Urothelium cell line (cell line): ENCODE measurements at regions not wholly inside any gene's neighbourhood (a gene's known extent, or its start where the extent isn't known, plus 50 kb on each side); places are given as distances from the start of the nearest gene placed in this dataset.

Experiments used
- DNase-seq: peaks from one replicate; pipeline ENCODE4 v3.0.0; 2011; ENCODE audit warnings: low spot score, mixed read lengths
- FAIRE-seq: peaks from 2 replicates; lab custom pipeline; 2011; peaks lifted over from hg19 to GRCh38; lab: Jason Lieb, UNC

GRCh38 chr4:4641661-4642495, 100.0 kb upstream of the STX18 start:
- DNase-seq (no peak), FAIRE-seq (no peak)

GRCh38 chr4:4641254-4641653, 99.4 kb upstream of the STX18 start:
- DNase-seq (no peak), FAIRE-seq (no peak)

GRCh38 chr4:4640692-4641091, 98.8 kb upstream of the STX18 start:
- FAIRE-seq (no peak), DNase-seq (no peak)

GRCh38 chr4:4639370-4639769, 97.5 kb upstream of the STX18 start:
- DNase-seq = no peak
- no peak for FAIRE-seq

- DNase-seq (no peak), FAIRE-seq (no peak)
Measured at GRCh38 chr4:4637710-4638109, 95.9 kb upstream of the STX18 start.

- no peak for FAIRE-seq
- DNase-seq = no peak
Measured at GRCh38 chr4:4633431-4633830, 91.6 kb upstream of the STX18 start.

GRCh38 chr4:4631150-4631549, 89.3 kb upstream of the STX18 start:
- FAIRE-seq = no peak
- DNase-seq = no peak

GRCh38 chr4:4627906-4628305, 86.1 kb upstream of the STX18 start:
- DNase-seq (no peak), FAIRE-seq (no peak)

GRCh38 chr4:4627111-4627510, 85.3 kb upstream of the STX18 start:
- FAIRE-seq (no peak), DNase-seq (no peak)

GRCh38 chr4:4625488-4625887, 83.6 kb upstream of the STX18 start:
- FAIRE-seq (no peak), DNase-seq (no peak)

- FAIRE-seq = no peak
- DNase-seq = no peak
Measured at GRCh38 chr4:4624276-4624897, 82.5 kb upstream of the STX18 start.

GRCh38 chr4:4619821-4620220, 78.0 kb upstream of the STX18 start:
- FAIRE-seq = no peak
- DNase-seq = no peak

- FAIRE-seq (no peak), DNase-seq (no peak)
Measured at GRCh38 chr4:4618847-4619246, 77.0 kb upstream of the STX18 start.

GRCh38 chr4:4614925-4615678, 73.3 kb upstream of the STX18 start:
- no peak for DNase-seq
- FAIRE-seq = no peak

- no peak for FAIRE-seq
- no peak for DNase-seq
Measured at GRCh38 chr4:4613641-4614286, 71.9 kb upstream of the STX18 start.

- FAIRE-seq (no peak), DNase-seq (no peak)
Measured at GRCh38 chr4:4613126-4613465, 71.2 kb upstream of the STX18 start.

GRCh38 chr4:4610672-4611071, 68.8 kb upstream of the STX18 start:
- no peak for DNase-seq
- FAIRE-seq = no peak

GRCh38 chr4:4609622-4610334, 67.9 kb upstream of the STX18 start:
- DNase-seq = no peak
- no peak for FAIRE-seq

GRCh38 chr4:4608214-4608537, 66.3 kb upstream of the STX18 start:
- DNase-seq = no peak
- FAIRE-seq = no peak

- DNase-seq (no peak), FAIRE-seq (no peak)
Measured at GRCh38 chr4:4607336-4608213, 65.7 kb upstream of the STX18 start.
